Epithelial cell of proximal tubule (primary cell): ENCODE measurements at regions not wholly inside any gene's neighbourhood (a gene's known extent, or its start where the extent isn't known, plus 50 kb on each side); places are given as distances from the start of the nearest gene placed in this dataset.

Source experiments
- DNase-seq: peaks from one replicate; pipeline ENCODE4 v3.0.0-alpha.2; 2011; ENCODE audit warnings: low read depth
- H3K4me3 ChIP-seq: 2 replicates; pipeline ENCODE4 v1.5.1; 2011; ENCODE audit warnings: low read depth, mild to moderate bottlenecking, low read length
- CTCF ChIP-seq: conservative IDR thresholded peaks from 2 replicates; pipeline ENCODE4 v1.5.1; 2012; ENCODE audit warnings: low read depth, mild to moderate bottlenecking, low read length

GRCh38 chr7:155401231-155401630 lies 56.7 kb upstream of the EN2 start:
- no peak for DNase-seq
- no peak overlapping the region for H3K4me3 ChIP-seq
- no peak for TF ChIP-seq CTCF

GRCh38 chr7:155401884-155402283 lies 56.0 kb upstream of the EN2 start:
- H3K4me3 ChIP-seq, result no peak overlapping the region
- no peak for DNase-seq
- no peak for TF ChIP-seq CTCF

- TF ChIP-seq CTCF, result no peak
- DNase-seq, result no peak
- H3K4me3 ChIP-seq, result no peak overlapping the region
Observed at GRCh38 chr7:155402941-155403340, 55.0 kb upstream of the EN2 start.

GRCh38 chr7:155404976-155405375 lies 53.0 kb upstream of the EN2 start:
- H3K4me3 ChIP-seq, result no peak overlapping the region

GRCh38 chr7:155405399-155406318 lies 52.3 kb upstream of the EN2 start:
- DNase-seq, result no peak
- no peak overlapping the region for H3K4me3 ChIP-seq
- TF ChIP-seq CTCF, result peak; percentile 40

More at GRCh38 chr7:155404976-155405375, 53.0 kb upstream of the EN2 start:
- no peak for TF ChIP-seq CTCF
- DNase-seq, result no peak

- TF ChIP-seq CTCF, result no peak
Observed at GRCh38 chr7:155407799-155408198, 50.1 kb upstream of the EN2 start.

More at GRCh38 chr7:155407799-155408198, 50.1 kb upstream of the EN2 start:
- no peak overlapping the region for H3K4me3 ChIP-seq
- no peak for DNase-seq
